K562 (cell line): ENCODE measurements at regions not wholly inside any gene's neighbourhood (a gene's known extent, or its start where the extent isn't known, plus 50 kb on each side); places are given as distances from the start of the nearest gene placed in this dataset.

Source experiments
- CBFA2T3 ChIP-seq: fragments of 450-650 bp; IDR thresholded peaks from 2 replicates; pipeline ENCODE4 v1.6.1; 2017
- ESRRB ChIP-seq: fragments of 250-450 bp; sonication (Bioruptor Pico); IDR thresholded peaks from 2 replicates; pipeline ENCODE4 v1.5.0; 2020; ENCODE audit warnings: mild to moderate bottlenecking, moderate library complexity, borderline replicate concordance
- MAFK ChIP-seq: IDR thresholded peaks from 2 replicates; pipeline ENCODE4 v1.6.1; 2011; ENCODE audit warnings: low read length, improper control_type of control experiment
- PTBP1 ChIP-seq: fragments of 200-400 bp; formaldehyde crosslinking; IDR thresholded peaks from 2 replicates; pipeline ENCODE4 v1.6.1; 2017; ENCODE audit warnings: low read depth, low read length
- ZNF436 ChIP-seq: fragments of 250-450, 450-650 bp; sonication (Bioruptor Pico); formaldehyde crosslinking; IDR thresholded peaks from 2 replicates; pipeline ENCODE4 v1.7.0; 2020; ENCODE audit warnings: mild to moderate bottlenecking
- ZNF507 ChIP-seq: conservative IDR thresholded peaks from 2 replicates; pipeline ENCODE4 v1.6.1; 2017; ENCODE audit warnings: missing genetic modification characterization, missing compliant biosample characterization
- TF ChIP-seq, protein P1 (sequence below), 2 experiments: IDR thresholded peaks; 2 replicates each; pipeline ENCODE4 v1.6.1; 2012; ENCODE audit warnings: improper control_type of control experiment in 2 of 2, low read depth in 2 of 2, low read length in 2 of 2, borderline replicate concordance in 1 of 2
- TF ChIP-seq, protein P2 (sequence below): fragments of 200-800 bp; sonication (Bioruptor generic); IDR thresholded peaks from 2 replicates; pipeline ENCODE4 v1.6.1; 2016; ENCODE audit warnings: missing genetic modification characterization, missing compliant biosample characterization
- TF ChIP-seq, protein P3 (sequence below): IDR thresholded peaks from 2 replicates; pipeline ENCODE4 v1.6.1; 2016; ENCODE audit warnings: missing genetic modification characterization, missing compliant biosample characterization

DNA sequence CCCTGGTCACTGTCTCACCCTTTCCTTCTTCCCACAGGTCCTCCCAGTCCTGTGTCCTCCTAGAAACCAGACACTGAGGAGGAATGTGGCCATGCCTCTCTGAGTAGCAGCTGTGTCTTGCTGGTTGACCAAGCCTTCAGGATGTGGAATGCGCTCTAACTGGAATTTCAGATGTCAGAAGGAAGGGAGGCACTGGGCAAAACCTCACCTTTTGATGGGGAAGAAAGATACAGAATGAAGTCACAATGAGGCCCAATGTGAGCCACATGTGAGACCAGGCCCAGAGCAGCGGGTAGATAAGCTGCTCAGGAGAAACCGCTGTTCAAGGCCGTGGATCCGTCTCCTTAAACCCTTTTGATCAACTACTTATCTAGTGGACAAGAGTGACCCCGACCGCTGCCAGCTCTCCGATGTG is 54.8 kb upstream of the ECHDC3 start (continued):
- TF ChIP-seq, protein P1, sequence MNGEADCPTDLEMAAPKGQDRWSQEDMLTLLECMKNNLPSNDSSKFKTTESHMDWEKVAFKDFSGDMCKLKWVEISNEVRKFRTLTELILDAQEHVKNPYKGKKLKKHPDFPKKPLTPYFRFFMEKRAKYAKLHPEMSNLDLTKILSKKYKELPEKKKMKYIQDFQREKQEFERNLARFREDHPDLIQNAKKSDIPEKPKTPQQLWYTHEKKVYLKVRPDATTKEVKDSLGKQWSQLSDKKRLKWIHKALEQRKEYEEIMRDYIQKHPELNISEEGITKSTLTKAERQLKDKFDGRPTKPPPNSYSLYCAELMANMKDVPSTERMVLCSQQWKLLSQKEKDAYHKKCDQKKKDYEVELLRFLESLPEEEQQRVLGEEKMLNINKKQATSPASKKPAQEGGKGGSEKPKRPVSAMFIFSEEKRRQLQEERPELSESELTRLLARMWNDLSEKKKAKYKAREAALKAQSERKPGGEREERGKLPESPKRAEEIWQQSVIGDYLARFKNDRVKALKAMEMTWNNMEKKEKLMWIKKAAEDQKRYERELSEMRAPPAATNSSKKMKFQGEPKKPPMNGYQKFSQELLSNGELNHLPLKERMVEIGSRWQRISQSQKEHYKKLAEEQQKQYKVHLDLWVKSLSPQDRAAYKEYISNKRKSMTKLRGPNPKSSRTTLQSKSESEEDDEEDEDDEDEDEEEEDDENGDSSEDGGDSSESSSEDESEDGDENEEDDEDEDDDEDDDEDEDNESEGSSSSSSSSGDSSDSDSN (IDR thresholded peaks at IDR 0.05; ENCODE audit: borderline replicate concordance in 1 of 2, low read depth in 2 of 2, low read length in 2 of 2) = peak in 1 of 2 experiments; percentile 40; a peak in 1 of 4 replicates
- TF ChIP-seq, protein P2, sequence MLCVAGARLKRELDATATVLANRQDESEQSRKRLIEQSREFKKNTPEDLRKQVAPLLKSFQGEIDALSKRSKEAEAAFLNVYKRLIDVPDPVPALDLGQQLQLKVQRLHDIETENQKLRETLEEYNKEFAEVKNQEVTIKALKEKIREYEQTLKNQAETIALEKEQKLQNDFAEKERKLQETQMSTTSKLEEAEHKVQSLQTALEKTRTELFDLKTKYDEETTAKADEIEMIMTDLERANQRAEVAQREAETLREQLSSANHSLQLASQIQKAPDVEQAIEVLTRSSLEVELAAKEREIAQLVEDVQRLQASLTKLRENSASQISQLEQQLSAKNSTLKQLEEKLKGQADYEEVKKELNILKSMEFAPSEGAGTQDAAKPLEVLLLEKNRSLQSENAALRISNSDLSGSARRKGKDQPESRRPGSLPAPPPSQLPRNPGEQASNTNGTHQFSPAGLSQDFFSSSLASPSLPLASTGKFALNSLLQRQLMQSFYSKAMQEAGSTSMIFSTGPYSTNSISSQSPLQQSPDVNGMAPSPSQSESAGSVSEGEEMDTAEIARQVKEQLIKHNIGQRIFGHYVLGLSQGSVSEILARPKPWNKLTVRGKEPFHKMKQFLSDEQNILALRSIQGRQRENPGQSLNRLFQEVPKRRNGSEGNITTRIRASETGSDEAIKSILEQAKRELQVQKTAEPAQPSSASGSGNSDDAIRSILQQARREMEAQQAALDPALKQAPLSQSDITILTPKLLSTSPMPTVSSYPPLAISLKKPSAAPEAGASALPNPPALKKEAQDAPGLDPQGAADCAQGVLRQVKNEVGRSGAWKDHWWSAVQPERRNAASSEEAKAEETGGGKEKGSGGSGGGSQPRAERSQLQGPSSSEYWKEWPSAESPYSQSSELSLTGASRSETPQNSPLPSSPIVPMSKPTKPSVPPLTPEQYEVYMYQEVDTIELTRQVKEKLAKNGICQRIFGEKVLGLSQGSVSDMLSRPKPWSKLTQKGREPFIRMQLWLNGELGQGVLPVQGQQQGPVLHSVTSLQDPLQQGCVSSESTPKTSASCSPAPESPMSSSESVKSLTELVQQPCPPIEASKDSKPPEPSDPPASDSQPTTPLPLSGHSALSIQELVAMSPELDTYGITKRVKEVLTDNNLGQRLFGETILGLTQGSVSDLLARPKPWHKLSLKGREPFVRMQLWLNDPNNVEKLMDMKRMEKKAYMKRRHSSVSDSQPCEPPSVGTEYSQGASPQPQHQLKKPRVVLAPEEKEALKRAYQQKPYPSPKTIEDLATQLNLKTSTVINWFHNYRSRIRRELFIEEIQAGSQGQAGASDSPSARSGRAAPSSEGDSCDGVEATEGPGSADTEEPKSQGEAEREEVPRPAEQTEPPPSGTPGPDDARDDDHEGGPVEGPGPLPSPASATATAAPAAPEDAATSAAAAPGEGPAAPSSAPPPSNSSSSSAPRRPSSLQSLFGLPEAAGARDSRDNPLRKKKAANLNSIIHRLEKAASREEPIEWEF (CRISPR knock-in tag) = no peak
- TF ChIP-seq PTBP1 = no peak
- TF ChIP-seq ZNF436 = no peak
- TF ChIP-seq MAFK = no peak
- TF ChIP-seq ESRRB (CRISPR knock-in tag) = no peak
- TF ChIP-seq CBFA2T3 = peak; percentile 58
- TF ChIP-seq ZNF507 (tag) = no peak
- TF ChIP-seq, protein P3, sequence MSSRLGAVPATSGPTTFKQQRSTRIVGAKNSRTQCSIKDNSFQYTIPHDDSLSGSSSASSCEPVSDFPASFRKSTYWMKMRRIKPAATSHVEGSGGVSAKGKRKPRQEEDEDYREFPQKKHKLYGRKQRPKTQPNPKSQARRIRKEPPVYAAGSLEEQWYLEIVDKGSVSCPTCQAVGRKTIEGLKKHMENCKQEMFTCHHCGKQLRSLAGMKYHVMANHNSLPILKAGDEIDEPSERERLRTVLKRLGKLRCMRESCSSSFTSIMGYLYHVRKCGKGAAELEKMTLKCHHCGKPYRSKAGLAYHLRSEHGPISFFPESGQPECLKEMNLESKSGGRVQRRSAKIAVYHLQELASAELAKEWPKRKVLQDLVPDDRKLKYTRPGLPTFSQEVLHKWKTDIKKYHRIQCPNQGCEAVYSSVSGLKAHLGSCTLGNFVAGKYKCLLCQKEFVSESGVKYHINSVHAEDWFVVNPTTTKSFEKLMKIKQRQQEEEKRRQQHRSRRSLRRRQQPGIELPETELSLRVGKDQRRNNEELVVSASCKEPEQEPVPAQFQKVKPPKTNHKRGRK = no peak
